T-helper 2 cell treated with Interferon-gamma antibody and Interleukin-4, amounts not matched to agents 100 ng/mL and 5 ng/mL, for 36 hours (primary cell): ENCODE measurements at regions not wholly inside any gene's neighbourhood (a gene's known extent, or its start where the extent isn't known, plus 50 kb on each side); places are given as distances from the start of the nearest gene placed in this dataset.

Experiments
- intact Hi-C: fragments of 100-400 bp; cut with micrococcal nuclease; formaldehyde crosslinking; loops from one replicate; pipeline ENCODE4 v1.15.1; 2023

DNA sequence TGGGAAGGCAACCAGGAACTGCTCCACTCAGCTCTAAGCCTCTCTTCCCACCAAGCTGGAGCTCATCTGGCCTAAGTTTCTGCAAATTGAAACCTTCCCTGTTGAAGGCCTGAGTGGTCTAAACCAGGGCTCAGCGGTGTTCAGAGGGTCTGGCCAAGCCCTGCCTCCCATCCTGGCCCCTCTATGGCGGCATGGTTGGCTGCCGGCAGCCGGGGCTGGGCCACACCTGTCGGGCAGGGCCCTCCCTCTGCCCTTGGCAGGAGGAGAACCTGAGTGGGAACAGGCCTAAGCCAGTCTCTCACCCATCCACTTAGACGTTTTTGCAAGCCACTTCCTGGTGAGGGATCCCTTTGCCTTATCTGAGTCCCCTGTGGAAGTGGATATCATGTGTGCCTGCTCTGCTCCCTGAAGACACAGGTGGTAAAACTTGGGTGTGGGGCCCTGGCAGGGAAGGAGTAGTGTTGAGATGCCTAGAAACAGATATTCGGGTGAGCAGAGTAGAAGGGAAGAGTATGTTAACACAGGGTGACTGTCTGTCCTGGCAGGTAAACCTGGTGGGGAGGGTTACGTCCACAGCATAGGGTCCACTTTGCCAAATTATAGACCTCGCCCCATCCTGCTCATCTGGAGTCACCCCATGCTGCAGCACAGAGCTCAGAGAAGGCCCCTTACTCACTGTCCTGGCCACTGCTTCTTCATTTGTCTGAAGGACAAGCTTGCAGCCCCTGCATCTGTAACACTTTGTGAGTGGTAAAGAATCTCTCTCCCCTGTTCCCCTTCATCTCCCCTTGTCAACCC, 63.0 kb upstream of the SIX2 start:
- intact Hi-C loops, result no loop called here

DNA sequence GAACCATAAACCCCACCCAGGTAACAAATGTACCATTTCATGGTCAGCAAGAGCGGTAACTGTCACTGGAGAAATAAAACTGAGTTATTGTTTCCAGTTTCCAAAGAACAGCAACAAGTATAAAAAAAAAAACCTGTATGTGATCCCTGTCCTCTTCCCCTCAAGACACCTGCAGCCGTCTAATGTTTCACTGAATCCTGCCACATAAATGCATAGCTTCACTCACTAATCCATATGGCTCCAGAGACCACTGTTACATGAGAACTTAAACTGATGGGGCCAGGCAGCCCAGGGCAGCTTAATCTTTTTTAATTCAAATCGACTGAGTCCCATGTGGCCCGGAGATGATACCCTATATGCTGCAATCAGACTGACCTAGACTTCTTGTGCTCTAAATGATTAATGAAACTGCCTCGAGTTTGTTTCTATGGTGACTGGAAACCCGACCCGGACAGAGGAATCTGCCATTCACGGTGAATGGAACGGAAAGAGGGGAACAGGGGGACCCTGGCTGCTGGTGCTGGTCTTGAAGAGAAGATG, 60.9 kb upstream of the SIX2 start:
- intact Hi-C loops, result no loop called here

DNA sequence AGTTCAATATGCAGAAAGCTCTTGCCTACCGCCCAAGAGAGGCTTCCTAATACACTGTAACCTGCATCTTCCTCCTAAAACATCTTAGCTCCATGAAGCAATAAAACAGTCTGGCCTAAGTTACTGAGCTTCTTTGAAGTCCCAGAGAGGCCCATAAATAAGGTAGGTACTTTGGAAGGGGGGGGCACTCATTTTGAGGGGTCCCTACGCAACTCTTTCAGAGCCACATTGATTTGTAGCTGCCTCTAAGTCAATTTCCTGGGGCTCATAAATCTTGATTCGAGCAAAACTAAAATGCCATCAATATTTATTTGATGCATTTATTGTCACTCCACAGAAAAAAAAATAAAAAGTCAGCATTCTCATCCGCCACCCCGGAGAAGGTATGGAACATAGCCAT, 60.4 kb upstream of the SIX2 start:
- intact Hi-C loops, result no loop called here

DNA sequence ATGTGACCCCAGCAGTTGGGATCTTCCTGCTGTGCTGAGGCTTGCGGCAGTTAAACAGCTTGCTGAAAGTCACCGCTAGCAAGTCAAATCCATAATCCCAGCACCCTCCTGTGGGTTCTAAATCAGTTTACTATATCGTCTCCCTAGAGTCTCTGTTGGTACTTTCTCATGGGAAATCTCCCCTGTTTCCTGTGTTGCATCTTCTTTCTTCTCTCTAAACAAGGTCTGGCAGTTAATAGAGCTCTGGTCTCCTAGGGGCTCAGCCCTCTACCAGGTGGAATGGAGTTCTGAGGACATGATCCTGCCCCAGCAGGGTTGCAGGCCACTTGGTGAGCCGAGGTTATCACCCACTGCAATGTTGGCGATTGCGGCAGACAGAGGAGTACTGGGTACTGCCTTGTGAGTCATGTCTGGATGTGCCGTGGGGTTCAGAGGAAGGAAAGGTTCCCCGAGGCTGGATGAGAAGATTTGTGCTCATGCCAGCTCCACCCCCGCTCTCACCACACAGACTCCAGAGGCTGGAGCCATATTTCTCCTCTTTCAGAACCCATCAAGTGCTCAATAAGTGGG, 59.4 kb upstream of the SIX2 start:
- intact Hi-C loops, result no loop called here

DNA sequence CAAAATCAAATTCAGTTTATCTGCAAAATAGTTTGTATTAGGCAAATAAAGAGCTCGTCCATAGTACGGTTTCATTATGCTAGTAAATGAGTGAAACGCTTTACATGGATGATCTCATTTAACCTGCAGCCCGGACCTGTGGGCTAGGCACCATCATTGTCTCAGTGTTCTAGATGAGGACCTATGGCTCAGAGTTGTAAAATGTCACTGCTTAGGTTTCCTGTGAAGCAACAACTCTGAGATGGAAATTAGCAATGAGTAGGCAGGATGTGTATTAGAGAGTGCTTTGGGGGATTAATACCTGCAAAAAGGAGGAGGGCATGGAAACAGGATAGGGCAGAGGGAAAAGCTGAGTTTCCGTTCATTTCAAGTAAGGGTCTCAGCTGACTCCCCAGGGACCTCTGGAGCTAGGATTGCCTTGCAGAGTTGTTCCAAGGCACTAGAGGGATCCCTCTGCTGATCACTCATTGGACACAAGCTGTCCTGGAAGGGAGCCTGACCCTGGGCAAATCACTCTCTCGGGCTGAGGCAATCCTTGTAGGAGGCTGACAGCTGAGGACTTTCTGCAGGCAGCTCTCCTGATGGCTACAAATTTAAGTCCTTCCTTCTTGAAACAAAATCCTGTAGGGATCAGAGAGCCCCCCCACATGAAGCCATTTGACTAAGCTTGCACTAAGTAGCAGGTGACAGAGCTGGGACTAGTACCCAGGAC, 58.8 kb upstream of the SIX2 start:
- intact Hi-C loops, result no loop called here
